MM.1S (cell line): ENCODE measurements at regions not wholly inside any gene's neighbourhood (a gene's known extent, or its start where the extent isn't known, plus 50 kb on each side); places are given as distances from the start of the nearest gene placed in this dataset.

ENCODE experiments used
- DNase-seq: peaks from one replicate; pipeline ENCODE4 v3.0.0-alpha.2; 2015
- H2AFZ ChIP-seq: fragments of 300-600 bp; sonication (generic); 2 replicates; pipeline ENCODE4 v1.6.0; 2016; ENCODE audit warnings: antibody characterized with exemption, low read length
- H3F3A ChIP-seq: fragments of 300-600 bp; sonication (generic); 2 replicates; pipeline ENCODE4 v1.6.1; 2016; ENCODE audit warnings: mild to moderate bottlenecking, antibody characterized with exemption, low read length, moderate library complexity, mixed read lengths; ENCODE audit not compliant: insufficient read depth
- H3K27ac ChIP-seq: fragments of 300-600 bp; sonication (generic); 2 replicates; pipeline ENCODE4 v1.5.1; 2016; ENCODE audit warnings: mild to moderate bottlenecking, low read length
- H3K27me3 ChIP-seq: fragments of 300-600 bp; sonication (generic); replicated peaks from 2 replicates; pipeline ENCODE4 v1.6.0; 2016; ENCODE audit warnings: low read length; ENCODE audit not compliant: insufficient read depth
- H3K36me3 ChIP-seq: fragments of 300-600 bp; sonication (generic); replicated peaks from 2 replicates; pipeline ENCODE4 v1.6.1; 2016; ENCODE audit warnings: mild to moderate bottlenecking, low read length, mixed read lengths; ENCODE audit not compliant: insufficient read depth
- H3K4me1 ChIP-seq: fragments of 300-600 bp; sonication (generic); 2 replicates; pipeline ENCODE4 v1.6.1; 2016; ENCODE audit warnings: low read length, mixed read lengths
- H3K4me2 ChIP-seq: fragments of 300-600 bp; sonication (generic); 2 replicates; pipeline ENCODE4 v1.6.0; 2016; ENCODE audit warnings: low read depth, low read length
- H3K4me3 ChIP-seq: fragments of 300-600 bp; sonication (generic); 2 replicates; pipeline ENCODE4 v1.5.1; 2016; ENCODE audit warnings: low read length, mixed read lengths
- H3K79me2 ChIP-seq: fragments of 300-600 bp; sonication (generic); 2 replicates; pipeline ENCODE4 v1.6.1; 2016; ENCODE audit warnings: mixed run types, low read length, mixed read lengths
- H3K9ac ChIP-seq: fragments of 300-600 bp; sonication (generic); 2 replicates; pipeline ENCODE4 v1.6.1; 2016; ENCODE audit warnings: low read length, mixed read lengths
- H3K9me2 ChIP-seq: fragments of 300-600 bp; sonication (generic); replicated peaks from 2 replicates; pipeline ENCODE4 v1.6.1; 2016; ENCODE audit warnings: mild to moderate bottlenecking, low read length, mixed read lengths; ENCODE audit not compliant: insufficient read depth
- H3K9me3 ChIP-seq: fragments of 300-600 bp; sonication (generic); replicated peaks from 2 replicates; pipeline ENCODE4 v1.6.1; 2016; ENCODE audit warnings: mild to moderate bottlenecking, low read length, mixed read lengths; ENCODE audit not compliant: insufficient read depth
- H4K20me1 ChIP-seq: fragments of 300-600 bp; sonication (generic); 2 replicates; pipeline ENCODE4 v1.6.1; 2016; ENCODE audit warnings: mild to moderate bottlenecking, low read length, moderate library complexity, mixed read lengths; ENCODE audit not compliant: insufficient read depth
- CTCF ChIP-seq: fragments of 300-600 bp; sonication (generic); IDR thresholded peaks from 2 replicates; pipeline ENCODE4 v1.5.1; 2016; ENCODE audit warnings: antibody characterized with exemption, low read length, mixed read lengths
- EZH2 ChIP-seq: fragments of 300-600 bp; sonication (generic); optimal IDR thresholded peaks from 2 replicates; pipeline ENCODE3; 2017; ENCODE audit warnings: low read depth, mild to moderate bottlenecking, antibody characterized with exemption, low read length, mixed read lengths
- EZH2phosphoT487 ChIP-seq: fragments of 300-600 bp; sonication (generic); IDR thresholded peaks from 2 replicates; pipeline ENCODE4 v1.6.1; 2018; ENCODE audit warnings: antibody characterized with exemption, low read length

GRCh38 chr2:118521272-118521671, 326.2 kb downstream of the EN1 start:
- Histone ChIP-seq H2AFZ (no peak overlapping the region), H3K27me3 (no peaks in the 10 kb centered on the region), H3K4me1 (no peaks in the 10 kb centered on the region), H3K79me2 (no peaks in the 10 kb centered on the region), H3K9ac (no peak overlapping the region), H3K9me3 (no peaks in the 10 kb centered on the region), H3K9me2 (no peaks in the 10 kb centered on the region), H3K4me2 (no peak overlapping the region), H3K4me3 (no peak overlapping the region), H3K36me3 (no peaks in the 10 kb centered on the region), H3F3A (no peaks in the 10 kb centered on the region), H4K20me1 (no peaks in the 10 kb centered on the region), H3K27ac (no peak overlapping the region)
- TF ChIP-seq EZH2phosphoT487 (no peak), CTCF (no peak), EZH2 (no peak)
- no peak for DNase-seq

DNA sequence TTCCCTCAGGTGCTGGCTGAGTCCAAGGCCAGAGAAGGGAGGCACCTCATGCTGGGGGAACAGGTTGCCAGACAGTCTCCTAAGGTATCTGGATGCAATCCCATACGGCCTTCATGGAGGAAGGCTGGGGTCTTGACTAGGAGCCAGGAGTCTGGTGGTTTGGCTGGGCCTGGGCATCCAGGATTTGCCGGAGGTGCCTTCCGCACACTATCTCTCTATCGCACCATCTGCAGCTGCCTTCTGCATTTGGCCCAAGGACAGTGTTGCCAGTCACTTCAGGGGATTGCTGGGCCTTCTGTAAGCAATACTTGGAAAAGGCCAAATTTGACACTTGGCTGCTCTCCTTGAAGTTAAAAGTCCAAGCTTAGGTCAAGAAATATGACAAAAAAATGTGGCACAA, 327.2 kb downstream of the EN1 start:
- Histone ChIP-seq H3K4me1 (no peaks in the 10 kb centered on the region), H3K9ac (no peak overlapping the region), H3K27me3 (no peaks in the 10 kb centered on the region), H3K4me3 (no peak overlapping the region), H3K79me2 (no peaks in the 10 kb centered on the region), H4K20me1 (no peaks in the 10 kb centered on the region), H3K9me3 (no peaks in the 10 kb centered on the region), H2AFZ (no peak overlapping the region), H3K36me3 (no peaks in the 10 kb centered on the region), H3K4me2 (no peak overlapping the region), H3K27ac (no peak overlapping the region), H3K9me2 (no peaks in the 10 kb centered on the region), H3F3A (no peaks in the 10 kb centered on the region)
- no peak for DNase-seq
- TF ChIP-seq EZH2, result no peak
- no peak for TF ChIP-seq CTCF
- TF ChIP-seq EZH2phosphoT487, result no peak

DNA sequence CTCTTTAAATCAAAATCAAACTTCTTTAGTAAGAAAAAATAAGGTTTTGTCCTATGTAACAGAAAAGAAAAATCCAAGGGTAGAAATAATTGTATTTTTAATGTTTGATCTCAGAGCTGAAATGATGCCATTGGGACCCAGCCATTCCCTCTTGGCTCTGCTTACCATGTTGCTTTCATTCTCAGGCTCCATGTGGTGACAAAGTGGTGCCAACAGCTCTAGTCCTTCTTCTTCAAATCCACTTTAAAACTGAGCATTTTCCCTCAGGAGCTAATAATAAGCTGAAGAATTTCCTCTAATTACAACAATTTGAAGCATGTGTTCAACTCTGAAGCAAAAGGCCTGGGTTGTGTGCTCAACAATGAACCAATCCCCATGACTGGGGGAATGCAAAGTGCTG, 327.9 kb downstream of the EN1 start:
- Histone ChIP-seq H3K4me3 (no peak overlapping the region), H3K27ac (no peak overlapping the region), H3K4me1 (no peaks in the 10 kb centered on the region), H3K9me3 (no peaks in the 10 kb centered on the region), H3K79me2 (no peaks in the 10 kb centered on the region), H4K20me1 (no peaks in the 10 kb centered on the region), H3K9me2 (no peaks in the 10 kb centered on the region), H3K36me3 (no peaks in the 10 kb centered on the region), H3K9ac (no peak overlapping the region), H3K4me2 (no peak overlapping the region), H2AFZ (no peak overlapping the region), H3K27me3 (no peaks in the 10 kb centered on the region), H3F3A (no peaks in the 10 kb centered on the region)
- TF ChIP-seq CTCF, result no peak
- TF ChIP-seq EZH2, result no peak
- TF ChIP-seq EZH2phosphoT487, result no peak
- DNase-seq, result no peak
